CD4-positive, alpha-beta T cell treated with Interleukin-4 for 4 hours (primary cell): ENCODE measurements at regions not wholly inside any gene's neighbourhood (a gene's known extent, or its start where the extent isn't known, plus 50 kb on each side); places are given as distances from the start of the nearest gene placed in this dataset.

Experiments used
- DNase-seq: peaks from one replicate; pipeline ENCODE4 v3.0.0-alpha.2; 2020

DNA sequence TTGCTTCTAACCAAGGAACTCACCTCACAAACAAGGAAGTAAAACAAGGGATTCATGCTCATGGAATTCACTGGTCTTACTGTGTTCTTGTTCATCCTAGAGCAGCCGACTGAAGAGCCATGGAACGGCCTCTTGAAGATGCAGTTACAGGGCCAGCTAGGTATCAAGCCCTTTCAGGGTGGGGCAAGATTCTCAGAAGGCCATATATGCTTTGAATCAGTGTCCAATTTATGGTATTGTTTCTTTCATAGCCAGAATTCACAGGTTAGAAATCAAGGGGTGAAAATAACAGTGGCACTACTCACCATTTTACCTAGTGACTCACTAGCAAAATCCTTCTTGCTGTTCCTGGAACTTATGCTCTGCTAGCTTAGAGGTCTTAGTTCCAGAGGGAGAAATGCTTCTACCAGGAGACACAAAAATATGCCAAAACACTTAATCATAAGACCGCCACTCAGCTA, 159.5 kb upstream of the CDH10 start:
- DNase-seq: no peak

DNA sequence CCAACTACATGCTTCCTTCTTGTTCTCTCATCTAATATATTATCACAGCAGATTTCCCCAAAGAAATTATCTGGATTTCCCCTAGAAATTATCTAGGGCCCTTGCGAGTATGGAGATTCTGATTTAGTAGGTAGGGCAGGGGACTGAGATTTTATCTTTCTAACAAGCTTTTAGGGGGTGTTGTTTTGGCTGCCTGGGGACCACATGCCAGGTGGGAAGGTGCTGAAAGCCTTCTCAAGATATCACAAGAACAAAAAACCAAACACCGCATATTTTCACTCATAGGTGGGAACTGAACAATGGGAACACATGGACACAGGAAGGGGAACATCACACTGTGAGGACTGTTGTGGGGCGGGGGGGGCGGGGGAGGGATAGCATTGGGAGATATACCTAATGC, 146.5 kb upstream of the CDH10 start:
- DNase-seq: no peak

DNA sequence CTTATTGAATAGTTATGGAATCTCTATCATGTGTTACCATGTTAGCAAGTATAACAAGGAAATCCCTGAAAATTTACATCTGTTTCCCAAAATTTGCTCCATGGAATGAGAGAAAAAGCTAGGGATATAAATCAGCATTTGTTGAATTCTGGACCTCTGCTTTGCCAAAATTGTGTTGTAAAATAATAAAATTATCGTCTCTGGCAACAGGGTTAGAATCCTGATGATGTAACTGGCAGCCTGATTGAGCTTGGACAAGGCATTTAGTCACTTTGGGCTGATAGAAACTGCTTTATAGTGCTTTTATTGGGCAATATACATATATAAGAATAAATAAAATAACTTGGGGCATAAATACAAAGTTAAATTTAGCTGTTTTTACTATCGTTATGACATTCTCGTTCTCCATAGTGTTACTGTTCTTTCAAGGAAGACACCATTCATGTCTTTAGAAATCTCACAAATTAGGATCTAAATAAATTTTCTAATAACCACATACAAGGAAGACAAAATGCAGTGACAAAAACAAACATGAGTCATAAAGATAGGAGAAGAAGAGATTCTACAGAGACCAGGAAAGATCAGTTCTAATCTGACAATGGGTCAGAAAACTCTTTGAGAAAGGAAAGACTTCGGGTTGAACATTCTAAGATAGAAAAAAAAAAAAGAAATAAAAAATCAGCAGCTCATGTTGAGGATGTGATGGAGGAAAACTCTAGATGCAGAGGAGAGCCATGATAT, 145.0 kb upstream of the CDH10 start:
- no peak for DNase-seq

DNA sequence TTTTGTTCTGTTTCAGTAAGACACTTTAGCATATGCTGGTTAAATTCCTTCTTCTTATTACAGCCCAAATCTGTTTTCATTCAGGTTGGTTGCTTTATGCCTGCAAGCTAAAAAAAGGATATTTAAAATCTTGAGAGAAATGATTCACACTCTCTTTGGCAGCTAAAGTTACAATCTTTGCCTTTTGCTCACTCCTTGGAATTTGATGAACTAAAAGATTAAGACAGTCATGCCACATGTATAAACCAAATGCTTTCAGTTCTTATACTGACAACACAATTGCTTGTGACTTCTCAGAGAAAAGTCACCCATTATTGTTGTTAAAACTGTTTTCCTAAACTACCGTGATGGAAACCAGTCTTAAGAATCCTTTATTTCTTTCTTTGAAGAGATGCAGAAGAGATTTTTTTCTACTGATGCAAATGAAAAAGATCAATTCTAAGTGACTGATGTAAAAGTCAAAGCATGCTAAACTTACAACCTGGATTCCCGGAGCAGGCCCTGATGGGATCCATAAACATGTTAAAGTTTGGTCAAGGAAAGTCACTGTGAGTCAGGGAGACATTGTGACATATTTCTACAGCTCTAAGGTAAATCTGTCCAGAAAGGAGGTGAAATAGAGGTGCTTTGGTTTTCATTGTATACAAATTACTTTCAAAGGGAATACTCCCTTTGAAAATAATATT, 144.2 kb upstream of the CDH10 start:
- no peak for DNase-seq

DNA sequence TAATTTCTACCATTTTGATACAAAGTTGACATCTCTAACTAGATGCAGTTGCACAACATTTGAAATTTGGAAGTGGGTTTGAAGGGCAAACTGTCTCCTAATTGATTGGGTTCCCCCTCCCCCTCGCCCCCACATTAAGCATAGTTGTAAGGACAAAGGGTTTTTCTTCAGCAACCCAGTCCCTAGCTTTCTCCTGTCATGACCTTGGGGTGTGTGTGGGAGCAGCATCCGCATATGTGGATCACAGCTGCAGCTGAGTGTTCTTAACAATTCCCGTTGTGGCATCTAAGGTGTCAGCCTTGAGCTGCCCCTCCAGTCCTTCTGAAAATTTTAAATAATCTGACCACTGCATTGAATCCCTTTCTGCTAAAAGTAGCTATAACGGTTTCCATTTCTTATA, 141.3 kb upstream of the CDH10 start:
- no peak for DNase-seq

DNA sequence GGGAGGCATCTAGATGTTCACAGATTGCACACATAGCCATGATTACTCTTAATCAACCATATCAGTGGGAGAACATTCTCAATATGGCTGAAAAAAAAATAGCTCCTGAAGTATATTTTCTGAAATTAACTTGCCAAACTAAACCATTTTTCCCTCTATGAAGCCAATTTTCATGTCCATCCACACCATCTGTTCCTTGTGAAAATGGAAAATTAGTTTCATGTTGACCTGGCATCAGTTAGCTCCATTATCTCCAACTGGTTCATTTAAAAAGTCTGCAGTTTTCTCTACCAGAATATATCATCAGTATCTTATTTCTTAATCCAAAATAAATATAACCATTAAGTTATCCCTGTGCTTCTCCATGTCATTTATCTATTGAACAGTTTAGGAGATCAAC, 138.8 kb upstream of the CDH10 start:
- DNase-seq: no peak

DNA sequence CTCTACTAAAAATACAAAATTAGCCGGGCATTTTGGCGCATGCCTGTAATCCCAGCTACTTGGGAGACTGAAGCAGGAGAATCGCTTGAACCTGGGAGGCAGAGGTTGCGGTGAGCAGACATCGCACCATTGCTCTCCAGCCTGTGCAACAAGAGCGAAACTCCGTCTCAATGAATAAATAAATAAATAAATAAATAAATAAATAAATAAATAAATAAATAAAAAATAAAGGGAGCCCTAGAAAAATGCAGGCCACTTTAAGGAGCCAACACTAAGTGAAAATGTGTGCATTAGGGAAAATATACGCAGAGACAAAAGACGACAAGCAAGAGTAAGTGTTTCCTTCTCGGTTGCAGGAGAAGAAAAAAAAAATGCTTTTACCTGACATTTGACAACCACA, 132.6 kb upstream of the CDH10 start:
- DNase-seq: no peak

DNA sequence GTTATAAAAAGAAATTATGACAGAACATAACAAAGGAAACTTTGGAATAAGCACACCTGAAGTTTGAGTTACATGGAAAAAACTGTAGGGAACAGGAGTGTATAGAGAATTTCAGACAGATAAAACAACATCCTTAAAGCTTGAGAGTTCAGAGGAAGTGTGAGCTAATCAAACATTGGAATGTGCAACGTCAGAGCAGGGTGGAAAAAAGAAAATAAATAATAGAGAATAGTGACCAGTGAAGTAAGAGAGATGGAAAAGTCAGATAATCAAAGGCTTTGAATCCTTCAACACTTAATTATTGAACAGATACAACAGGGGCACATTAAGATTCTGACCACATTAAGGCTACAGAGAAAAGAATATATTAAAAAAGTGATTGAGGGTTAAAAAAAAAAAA, 128.5 kb upstream of the CDH10 start:
- DNase-seq: no peak

DNA sequence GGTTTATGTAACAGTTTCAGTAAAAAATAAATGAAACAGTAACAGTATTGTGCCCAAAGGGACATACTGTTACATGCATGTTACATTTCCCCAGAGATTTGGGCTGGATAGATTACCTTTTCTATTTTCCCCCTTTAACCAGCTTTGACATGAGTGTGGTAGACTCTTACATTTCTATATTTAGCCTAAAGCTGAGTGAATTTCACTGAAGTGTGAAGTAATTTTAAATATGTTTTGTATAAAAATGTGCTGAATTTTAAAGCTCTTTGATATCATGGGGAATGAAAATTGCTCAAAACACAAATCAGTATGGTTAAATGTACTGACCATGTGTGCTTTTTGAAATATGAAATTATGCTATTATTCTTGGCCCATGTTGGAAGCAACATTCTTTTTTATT, 122.3 kb upstream of the CDH10 start:
- DNase-seq: no peak

DNA sequence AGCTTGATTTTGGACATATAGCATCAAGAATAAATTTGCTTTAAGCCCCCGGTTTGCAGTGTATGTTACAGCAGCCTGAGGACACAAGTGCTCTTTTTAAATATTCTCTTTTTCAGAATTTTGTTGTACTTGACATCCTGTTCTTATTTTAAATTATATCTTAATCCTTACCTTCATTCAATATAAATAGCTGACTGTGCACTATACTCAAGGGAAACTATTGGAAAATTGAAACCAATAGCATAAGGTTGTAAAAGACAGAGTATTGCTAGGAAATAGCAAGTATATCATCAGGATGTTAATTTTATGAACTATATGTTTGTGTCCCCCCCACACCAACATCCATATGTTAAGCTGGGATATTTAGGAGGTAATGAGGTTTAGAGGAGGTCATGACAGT, 120.4 kb upstream of the CDH10 start:
- no peak for DNase-seq

DNA sequence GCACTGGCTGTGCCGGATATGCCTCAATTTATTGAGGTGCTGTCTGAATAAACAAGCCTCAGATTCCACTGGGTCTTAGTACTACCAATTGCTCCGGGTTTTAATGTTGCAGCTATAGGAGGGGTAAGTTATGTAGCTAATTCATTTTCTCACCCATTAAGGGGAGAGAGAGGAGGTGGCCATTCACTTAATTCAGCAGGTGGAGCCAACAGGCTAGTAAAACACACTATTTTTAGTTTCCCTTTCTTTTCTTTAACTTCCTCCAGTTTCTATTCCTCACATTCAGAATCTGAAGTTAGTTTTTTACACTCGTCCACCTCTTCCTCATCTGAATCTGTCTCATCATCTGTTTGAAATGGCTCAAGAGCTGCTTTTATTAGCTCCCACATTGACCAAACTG, 105.6 kb upstream of the CDH10 start:
- DNase-seq: no peak

DNA sequence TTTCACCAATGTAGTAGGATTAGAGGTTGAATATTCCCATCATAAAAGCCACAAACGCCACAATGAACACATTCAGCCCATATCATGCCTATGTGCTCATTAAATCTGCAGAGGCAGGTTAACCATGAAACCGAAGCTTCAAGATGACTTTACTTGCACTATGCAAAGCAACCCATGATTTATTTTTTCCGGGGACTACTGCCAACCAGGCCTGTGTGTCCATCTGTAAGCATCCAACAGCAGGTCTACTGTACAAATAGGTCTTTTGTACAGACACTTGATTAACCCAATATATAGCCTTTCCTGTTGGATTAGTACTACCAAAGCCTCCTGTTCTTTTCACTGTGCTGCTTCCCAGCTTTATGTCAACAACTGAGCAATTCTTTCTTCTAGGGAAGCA, 104.9 kb upstream of the CDH10 start:
- no peak for DNase-seq

DNA sequence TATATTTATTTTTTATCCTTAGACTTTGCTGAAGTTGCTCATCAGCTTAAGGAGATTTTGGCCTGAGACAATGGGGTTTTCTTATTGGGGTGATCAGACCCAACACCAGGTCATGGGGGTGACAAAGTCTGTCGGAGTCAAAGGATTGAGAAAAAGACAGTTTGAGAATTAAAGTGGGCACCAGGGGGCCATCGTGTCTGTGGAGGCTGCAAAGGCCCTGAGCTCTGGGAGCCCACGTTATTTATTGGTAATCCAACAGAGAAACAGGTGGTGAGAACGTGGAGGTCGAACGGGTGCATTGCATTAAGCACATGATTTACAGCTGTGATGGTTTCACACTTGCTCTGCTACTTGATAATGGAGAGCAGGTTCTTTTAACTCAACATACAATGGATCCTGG, 102.5 kb upstream of the CDH10 start:
- DNase-seq: no peak

DNA sequence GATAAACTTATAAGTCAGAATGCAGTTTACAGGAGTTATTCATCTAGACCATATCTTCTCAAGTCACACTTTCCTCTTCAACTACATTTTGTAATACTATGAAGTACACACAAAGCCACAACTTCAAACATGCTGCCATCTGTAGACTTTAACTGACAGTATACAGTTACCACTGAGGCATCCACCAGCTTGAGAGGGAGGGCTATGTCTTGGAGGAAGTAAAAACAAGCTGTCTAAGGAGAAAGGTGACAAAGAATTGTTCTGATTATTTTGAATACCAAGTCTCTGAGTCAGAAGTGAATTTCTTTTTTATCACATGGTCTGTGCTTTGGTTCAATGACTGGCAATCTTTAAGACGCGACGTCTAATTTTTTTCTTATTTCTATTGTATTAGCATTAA, 97.6 kb upstream of the CDH10 start:
- no peak for DNase-seq

DNA sequence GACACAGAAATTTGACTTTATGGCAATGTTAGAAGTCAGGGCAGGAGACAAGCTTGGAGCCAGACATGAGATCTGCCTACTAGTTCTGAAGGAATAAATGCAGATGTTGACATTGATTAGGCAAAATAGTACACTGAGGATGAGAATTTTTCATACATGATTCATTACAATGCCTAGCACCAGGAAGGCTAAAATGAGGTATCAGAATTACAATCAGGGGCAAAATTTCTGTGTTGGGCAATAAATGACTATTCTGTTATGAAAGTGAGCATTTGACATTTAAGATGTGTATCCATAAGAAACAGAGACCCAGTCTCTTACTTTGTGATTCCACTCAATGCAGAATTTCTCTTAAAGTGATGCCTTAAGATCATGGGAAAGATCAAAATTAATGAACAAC, 92.4 kb upstream of the CDH10 start:
- DNase-seq: no peak

DNA sequence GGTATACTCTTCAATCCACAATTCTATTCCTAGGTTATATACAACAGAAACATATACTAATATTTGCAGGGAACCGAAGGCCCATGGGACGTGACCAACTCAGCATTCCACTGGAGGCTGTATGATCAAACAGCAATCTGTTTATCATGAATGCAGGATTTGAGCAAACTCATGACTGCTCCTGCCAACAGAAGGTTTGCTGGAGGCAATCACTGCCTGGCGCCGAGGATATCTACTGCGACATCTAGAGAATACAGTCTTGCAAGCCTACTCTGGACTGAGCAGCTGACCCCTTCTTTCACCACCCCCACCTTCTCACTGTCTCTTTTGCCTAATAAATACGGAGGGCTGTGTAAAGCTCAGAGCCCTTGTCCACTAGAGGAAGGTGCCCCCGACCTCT, 90.5 kb upstream of the CDH10 start:
- DNase-seq: no peak

DNA sequence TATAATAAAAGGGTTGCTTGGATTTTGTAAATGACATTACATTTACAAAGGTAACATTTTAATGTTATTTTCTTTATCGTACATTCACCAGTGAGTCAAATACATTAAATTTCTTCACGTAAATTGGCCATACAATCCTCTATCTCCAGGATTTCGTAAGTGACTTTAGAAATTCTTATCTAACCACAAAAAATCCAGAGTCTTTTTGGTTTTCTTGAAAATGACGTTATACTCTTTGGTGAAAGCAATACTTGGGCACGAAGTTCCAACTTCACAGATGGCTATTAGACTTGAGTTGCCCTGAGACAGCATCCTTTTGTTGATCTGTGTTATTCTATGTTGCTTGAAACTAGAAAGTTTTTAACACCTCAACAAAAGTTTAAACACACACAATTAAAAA, 87.4 kb upstream of the CDH10 start:
- DNase-seq: no peak

DNA sequence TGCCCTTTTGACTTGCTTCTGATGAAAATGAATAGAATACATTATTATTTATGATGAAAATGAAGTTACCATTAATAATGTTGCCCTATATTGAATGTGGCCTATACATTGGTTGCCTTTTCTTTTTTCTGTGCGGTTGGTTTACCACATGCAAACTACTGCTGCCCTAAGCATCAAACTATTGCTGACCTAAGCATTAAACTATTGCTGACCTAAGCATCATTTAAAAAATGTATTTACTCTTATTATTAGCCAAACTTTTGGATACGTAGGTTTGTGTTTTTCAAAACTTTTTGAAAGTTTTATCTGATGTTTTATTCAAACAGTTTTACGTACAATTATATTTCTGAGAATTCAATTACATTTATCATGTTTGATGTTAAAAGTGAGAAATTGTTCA, 76.0 kb upstream of the CDH10 start:
- no peak for DNase-seq

DNA sequence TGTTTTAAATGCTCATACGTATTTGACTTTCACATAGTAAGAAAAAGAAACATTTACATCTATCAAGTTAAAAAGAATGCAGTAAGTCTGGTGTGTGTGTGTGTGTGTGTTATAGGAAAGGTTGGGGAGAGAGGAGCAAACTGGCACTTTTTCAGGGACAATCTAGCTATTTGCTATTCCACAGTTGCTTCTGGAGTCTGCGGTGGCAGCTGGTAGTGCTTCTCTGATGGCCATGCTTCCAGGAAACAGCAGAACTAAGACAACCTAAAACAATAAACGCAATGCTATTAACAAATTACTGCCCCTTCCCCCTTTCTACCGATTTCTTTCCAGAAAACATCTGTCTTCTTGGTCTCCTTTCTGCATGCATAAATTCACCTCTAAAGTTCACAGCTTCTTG, 70.0 kb upstream of the CDH10 start:
- DNase-seq: no peak

DNA sequence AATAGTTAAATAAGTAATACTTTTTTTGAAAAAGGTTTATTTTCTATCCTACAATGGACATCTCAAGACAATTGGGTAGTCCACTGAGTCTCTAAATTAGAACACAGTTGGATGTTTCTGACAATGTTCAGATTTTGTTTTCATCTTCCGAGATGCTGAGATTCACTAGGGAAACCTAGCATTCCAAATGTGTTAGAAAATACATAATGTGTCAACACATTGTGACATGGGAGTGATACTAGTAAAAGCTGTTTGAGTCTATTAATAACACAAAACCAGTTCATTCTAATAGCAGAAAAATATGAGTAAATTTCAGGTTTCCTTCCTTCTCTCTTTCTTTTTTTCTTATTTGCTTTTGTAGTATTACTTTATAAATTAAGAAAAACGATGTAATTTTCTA, 68.2 kb upstream of the CDH10 start:
- DNase-seq: no peak

DNA sequence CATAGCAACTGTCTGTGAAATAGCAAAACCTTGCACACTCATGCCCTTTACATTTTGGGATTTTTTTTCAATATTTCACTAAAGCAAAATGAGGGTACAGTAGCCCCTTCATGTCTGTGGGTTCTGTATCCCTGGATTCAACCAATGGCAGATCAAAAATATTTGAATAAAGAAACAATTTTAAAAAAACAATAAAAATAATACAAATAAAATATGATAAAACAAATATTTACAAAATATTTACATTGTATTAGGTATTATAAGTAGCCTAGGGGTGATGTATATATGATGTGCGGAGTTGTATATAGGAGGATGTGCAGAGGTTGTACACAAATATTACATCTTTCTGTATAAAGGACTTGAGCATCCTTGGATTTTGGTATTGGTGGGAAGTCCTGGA, 67.3 kb upstream of the CDH10 start:
- DNase-seq: no peak

DNA sequence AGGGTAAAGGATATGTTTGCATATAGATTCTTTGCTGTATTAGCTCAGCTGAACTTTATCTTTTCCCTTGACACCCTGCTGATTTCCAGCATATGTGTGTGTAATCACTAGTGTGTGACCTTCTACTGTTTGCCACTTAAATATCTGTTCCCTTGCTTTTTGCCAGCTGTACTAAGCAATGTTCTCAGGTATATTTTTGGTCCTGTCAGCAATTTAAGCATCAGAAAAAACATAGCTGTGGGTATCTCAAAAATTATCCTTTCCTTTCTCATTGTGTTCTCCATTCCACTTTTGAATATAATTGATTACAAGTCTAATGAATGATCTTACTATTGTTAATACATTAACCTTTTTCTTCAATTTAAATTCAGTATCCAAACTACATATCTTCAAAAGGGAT, 59.2 kb upstream of the CDH10 start:
- DNase-seq: no peak
